HEK293 (cell line): ENCODE measurements at regions not wholly inside any gene's neighbourhood (a gene's known extent, or its start where the extent isn't known, plus 50 kb on each side); places are given as distances from the start of the nearest gene placed in this dataset.

ENCODE experiments used
- CTCF ChIA-PET: fragments of 350-600 bp; formaldehyde crosslinking; extraction: SDS; loops from one replicate; lab custom pipeline; 2021; ENCODE audit warnings: antibody characterized with exemption; lab: Yijun Ruan, JAX
- POLR2A ChIA-PET: fragments of 300-600 bp; formaldehyde crosslinking; extraction: SDS; loops from one replicate; lab custom pipeline; 2020; ENCODE audit warnings: antibody characterized with exemption, inconsistent platforms; lab: Yijun Ruan, JAX
- H3K27ac ChIP-seq: fragments of 200-500 bp; sonication (Bioruptor generic); 2 replicates; pipeline ENCODE4 v1.5.1; 2014; ENCODE audit warnings: low read depth, low read length, control low read depth, inconsistent platforms; ENCODE audit errors: extremely low read depth
- H3K36me3 ChIP-seq, 2 experiments: fragments of 200-500 bp in 1 of 2; sonication (Bioruptor generic) in 1 of 2; 1 replicate in 1 of 2; 2 replicates in 1 of 2; pipeline ENCODE4 v1.5.1; 2014 to 2017; ENCODE audit warnings: inconsistent platforms in 2 of 2, low read length in 2 of 2; ENCODE audit not compliant: control insufficient read depth in 2 of 2, insufficient read depth in 1 of 2
- H3K4me1 ChIP-seq: fragments of 200-500 bp; sonication (Bioruptor generic); 2 replicates; pipeline ENCODE4 v1.5.1; 2014; ENCODE audit warnings: mild to moderate bottlenecking, low read length, inconsistent platforms; ENCODE audit not compliant: control insufficient read depth, insufficient read depth
- H3K4me3 ChIP-seq: 2 replicates; pipeline ENCODE4 v1.5.1; 2011; ENCODE audit warnings: low read depth, mild to moderate bottlenecking, control low read depth, low read length, moderate library complexity
- H3K9me3 ChIP-seq: fragments of 200-500 bp; sonication (Bioruptor generic); 2 replicates; pipeline ENCODE4 v1.5.1; 2014; ENCODE audit warnings: low read depth, low read length, inconsistent platforms; ENCODE audit not compliant: control insufficient read depth, insufficient read depth
- CTCF ChIP-seq: fragments of 450-650 bp; formaldehyde crosslinking; IDR thresholded peaks from 2 replicates; pipeline ENCODE4 v1.5.1; 2016; ENCODE audit warnings: missing biosample characterization, missing genetic modification characterization
- GFI1B ChIP-seq: fragments of 450-650 bp; formaldehyde crosslinking; IDR thresholded peaks from 2 replicates; pipeline ENCODE4 v1.5.1; 2016; ENCODE audit warnings: missing biosample characterization, missing genetic modification characterization
- GLI2 ChIP-seq: fragments of 450-650 bp; formaldehyde crosslinking; IDR thresholded peaks from 2 replicates; pipeline ENCODE4; 2017; ENCODE audit warnings: missing biosample characterization, missing genetic modification characterization, low read depth, borderline replicate concordance
- GLIS2 ChIP-seq: fragments of 450-650 bp; formaldehyde crosslinking; IDR thresholded peaks from 2 replicates; pipeline ENCODE4 v1.5.1; 2016; ENCODE audit warnings: missing biosample characterization, missing genetic modification characterization
- INSM2 ChIP-seq: fragments of 450-650 bp; formaldehyde crosslinking; IDR thresholded peaks from 2 replicates; pipeline ENCODE4 v1.5.1; 2016; ENCODE audit warnings: missing biosample characterization, missing genetic modification characterization
- MZF1 ChIP-seq: fragments of 450-650 bp; formaldehyde crosslinking; IDR thresholded peaks from 2 replicates; pipeline ENCODE4 v1.5.1; 2017; ENCODE audit warnings: missing biosample characterization, missing genetic modification characterization, borderline replicate concordance
- SALL2 ChIP-seq: fragments of 450-650 bp; formaldehyde crosslinking; IDR thresholded peaks from 2 replicates; pipeline ENCODE4 v1.5.0; 2017; ENCODE audit warnings: missing biosample characterization, mild to moderate bottlenecking, missing genetic modification characterization, borderline replicate concordance
- TSHZ1 ChIP-seq: fragments of 450-650 bp; formaldehyde crosslinking; IDR thresholded peaks from 2 replicates; pipeline ENCODE4 v1.5.1; 2016; ENCODE audit warnings: missing biosample characterization, missing genetic modification characterization, borderline replicate concordance
- ZBTB11 ChIP-seq: fragments of 450-650 bp; formaldehyde crosslinking; conservative IDR thresholded peaks from 2 replicates; pipeline ENCODE4 v1.5.1; 2016; ENCODE audit warnings: low read depth, missing biosample characterization, missing genetic modification characterization
- ZNF10 ChIP-seq: fragments of 450-650 bp; formaldehyde crosslinking; IDR thresholded peaks from 2 replicates; pipeline ENCODE4 v1.5.1; 2017; ENCODE audit warnings: missing biosample characterization, missing genetic modification characterization
- ZNF133 ChIP-seq: fragments of 450-650 bp; formaldehyde crosslinking; IDR thresholded peaks from 2 replicates; pipeline ENCODE4 v1.5.1; 2016; ENCODE audit warnings: missing biosample characterization, missing genetic modification characterization
- ZNF155 ChIP-seq: fragments of 450-650 bp; formaldehyde crosslinking; IDR thresholded peaks from 2 replicates; pipeline ENCODE4 v1.5.1; 2016; ENCODE audit warnings: missing biosample characterization, missing genetic modification characterization
- ZNF16 ChIP-seq: fragments of 450-650 bp; formaldehyde crosslinking; IDR thresholded peaks from 2 replicates; pipeline ENCODE4 v1.5.1; 2016; ENCODE audit warnings: low read depth, missing biosample characterization, missing genetic modification characterization
- ZNF169 ChIP-seq: fragments of 450-650 bp; formaldehyde crosslinking; IDR thresholded peaks from 2 replicates; pipeline ENCODE4 v1.5.1; 2016; ENCODE audit warnings: missing biosample characterization, missing genetic modification characterization
- ZNF19 ChIP-seq: fragments of 450-650 bp; formaldehyde crosslinking; IDR thresholded peaks from 2 replicates; pipeline ENCODE4; 2016; ENCODE audit warnings: missing biosample characterization, missing genetic modification characterization, low read depth
- ZNF202 ChIP-seq: fragments of 450-650 bp; formaldehyde crosslinking; IDR thresholded peaks from 2 replicates; pipeline ENCODE4 v1.5.1; 2016; ENCODE audit warnings: missing biosample characterization, missing genetic modification characterization, borderline replicate concordance
- ZNF211 ChIP-seq: fragments of 450-650 bp; formaldehyde crosslinking; IDR thresholded peaks from 2 replicates; pipeline ENCODE4 v1.5.1; 2016; ENCODE audit warnings: low read depth, missing biosample characterization, missing genetic modification characterization
- ZNF248 ChIP-seq: fragments of 450-650 bp; formaldehyde crosslinking; IDR thresholded peaks from 2 replicates; pipeline ENCODE4 v1.5.1; 2017; ENCODE audit warnings: missing biosample characterization, missing genetic modification characterization
- ZNF302 ChIP-seq: fragments of 450-650 bp; formaldehyde crosslinking; IDR thresholded peaks from 2 replicates; pipeline ENCODE4 v1.5.1; 2016; ENCODE audit warnings: missing biosample characterization, missing genetic modification characterization, low read depth
- ZNF416 ChIP-seq: fragments of 450-650 bp; formaldehyde crosslinking; IDR thresholded peaks from 2 replicates; pipeline ENCODE4 v1.5.1; 2016; ENCODE audit warnings: missing biosample characterization, missing genetic modification characterization
- ZNF473 ChIP-seq: fragments of 450-650 bp; formaldehyde crosslinking; IDR thresholded peaks from 2 replicates; pipeline ENCODE4 v1.5.1; 2017; ENCODE audit warnings: missing biosample characterization, missing genetic modification characterization
- ZNF585B ChIP-seq: fragments of 450-650 bp; formaldehyde crosslinking; IDR thresholded peaks from 2 replicates; pipeline ENCODE4 v1.5.1; 2016; ENCODE audit warnings: missing biosample characterization, missing genetic modification characterization
- ZNF623 ChIP-seq: fragments of 450-650 bp; formaldehyde crosslinking; IDR thresholded peaks from 2 replicates; pipeline ENCODE4 v1.5.1; 2016; ENCODE audit warnings: missing biosample characterization, missing genetic modification characterization
- ZNF660 ChIP-seq: fragments of 450-650 bp; IDR thresholded peaks from 2 replicates; pipeline ENCODE4 v1.5.1; 2018; ENCODE audit warnings: missing biosample characterization, mild to moderate bottlenecking, missing genetic modification characterization
- ZNF768 ChIP-seq: fragments of 450-650 bp; formaldehyde crosslinking; IDR thresholded peaks from 2 replicates; pipeline ENCODE4 v1.5.1; 2018; ENCODE audit warnings: missing biosample characterization, mild to moderate bottlenecking, missing genetic modification characterization

- no peak for TF ChIP-seq CTCF (tag by site-specific recombination)
- no peak for TF ChIP-seq GLIS2
- no peak for TF ChIP-seq ZNF623 (tag by site-specific recombination)
- no peak for TF ChIP-seq ZNF585B (tag by site-specific recombination)
- no peak for TF ChIP-seq ZNF768 (tag by site-specific recombination)
- no peak for TF ChIP-seq ZBTB11 (tag by site-specific recombination)
Observed at GRCh38 chr15:93399121-93399520, 310.1 kb upstream of the RGMA start (continued).

- Histone ChIP-seq H3K4me3 (no peak overlapping the region), H3K9me3 (no peaks in the 10 kb centered on the region), H3K4me1 (no peaks in the 10 kb centered on the region), H3K36me3 (no peaks in the 10 kb centered on the region), H3K27ac (no peak overlapping the region)
- TF ChIP-seq ZNF16 (tag by site-specific recombination) (no peak), ZNF473 (no peak), ZNF133 (tag by site-specific recombination) (no peak), ZNF155 (tag by site-specific recombination) (no peak), ZNF10 (tag by site-specific recombination) (no peak), GFI1B (tag by site-specific recombination) (no peak), ZNF248 (tag by site-specific recombination) (no peak), ZNF660 (tag by site-specific recombination) (no peak)
- POLR2A ChIA-PET, result interaction anchor here (0.5 kb wide), 1 partner anchor 282 kb away, joined by 3 read pairs; no protein-coding TSS in a partner anchor
- CTCF ChIA-PET, result no interaction called here
Observed at GRCh38 chr15:93389211-93389610, 300.2 kb upstream of the RGMA start.

- H3K4me3 ChIP-seq, result no peak overlapping the region
- H3K4me1 ChIP-seq, result no peaks in the 10 kb centered on the region; the same call in 1 of the 2 replicates
- CTCF ChIA-PET, result interaction anchor here (1.0 kb wide), 1 partner anchor 297 kb away, joined by 3 read pairs; no protein-coding TSS in a partner anchor
- no peaks in the 10 kb centered on the region for H3K36me3 ChIP-seq
- POLR2A ChIA-PET, result no interaction called here
- no peak overlapping the region for H3K27ac ChIP-seq
- no peaks in the 10 kb centered on the region for H3K9me3 ChIP-seq
- TF ChIP-seq ZNF302 (tag by site-specific recombination), result no peak
- no peak for TF ChIP-seq ZNF19 (tag by site-specific recombination)
- TF ChIP-seq TSHZ1, result no peak
- no peak for TF ChIP-seq ZNF416
- TF ChIP-seq ZNF169, result no peak
- no peak for TF ChIP-seq ZNF211 (tag by site-specific recombination)
- TF ChIP-seq GLI2 (tag by site-specific recombination), result no peak
- no peak for TF ChIP-seq INSM2 (tag by site-specific recombination)
- no peak for TF ChIP-seq MZF1 (tag by site-specific recombination)
- TF ChIP-seq SALL2 (tag by site-specific recombination), result no peak
- TF ChIP-seq ZNF202 (tag by site-specific recombination), result no peak
Observed at GRCh38 chr15:93384886-93385285, 295.9 kb upstream of the RGMA start.
